MM.1S (cell line): ENCODE measurements at regions not wholly inside any gene's neighbourhood (a gene's known extent, or its start where the extent isn't known, plus 50 kb on each side); places are given as distances from the start of the nearest gene placed in this dataset.

Source experiments
- EZH2 ChIP-seq: fragments of 300-600 bp; sonication (generic); optimal IDR thresholded peaks from 2 replicates; pipeline ENCODE3; 2017; ENCODE audit warnings: low read depth, mild to moderate bottlenecking, antibody characterized with exemption, low read length, mixed read lengths
- EZH2phosphoT487 ChIP-seq: fragments of 300-600 bp; sonication (generic); IDR thresholded peaks from 2 replicates; pipeline ENCODE4 v1.6.1; 2018; ENCODE audit warnings: antibody characterized with exemption, low read length
- TF ChIP-seq, protein P1 (sequence below): fragments of 300-600 bp; sonication (generic); IDR thresholded peaks from 2 replicates; pipeline ENCODE4 v1.5.1; 2016; ENCODE audit warnings: antibody characterized with exemption, low read length, mixed read lengths

DNA sequence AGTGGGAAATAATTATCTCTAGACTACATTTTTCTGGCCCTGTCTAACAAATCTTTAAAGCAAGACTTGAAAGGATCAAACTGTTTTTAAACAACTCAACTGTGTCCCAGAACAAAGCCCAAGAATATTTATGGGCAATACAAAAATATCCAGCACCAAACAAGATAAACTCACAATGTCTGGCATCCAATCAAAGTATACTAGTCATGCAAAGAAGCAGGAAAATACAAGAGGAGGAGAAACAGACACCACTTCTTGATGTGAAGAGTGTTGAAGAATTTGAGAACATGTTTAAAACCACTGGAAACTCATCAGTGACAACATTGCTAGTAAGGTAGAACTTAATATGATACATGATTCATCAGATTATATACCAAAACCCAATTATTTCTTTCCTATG lies 66.1 kb upstream of the CDC42EP3 start:
- TF ChIP-seq, protein P1, sequence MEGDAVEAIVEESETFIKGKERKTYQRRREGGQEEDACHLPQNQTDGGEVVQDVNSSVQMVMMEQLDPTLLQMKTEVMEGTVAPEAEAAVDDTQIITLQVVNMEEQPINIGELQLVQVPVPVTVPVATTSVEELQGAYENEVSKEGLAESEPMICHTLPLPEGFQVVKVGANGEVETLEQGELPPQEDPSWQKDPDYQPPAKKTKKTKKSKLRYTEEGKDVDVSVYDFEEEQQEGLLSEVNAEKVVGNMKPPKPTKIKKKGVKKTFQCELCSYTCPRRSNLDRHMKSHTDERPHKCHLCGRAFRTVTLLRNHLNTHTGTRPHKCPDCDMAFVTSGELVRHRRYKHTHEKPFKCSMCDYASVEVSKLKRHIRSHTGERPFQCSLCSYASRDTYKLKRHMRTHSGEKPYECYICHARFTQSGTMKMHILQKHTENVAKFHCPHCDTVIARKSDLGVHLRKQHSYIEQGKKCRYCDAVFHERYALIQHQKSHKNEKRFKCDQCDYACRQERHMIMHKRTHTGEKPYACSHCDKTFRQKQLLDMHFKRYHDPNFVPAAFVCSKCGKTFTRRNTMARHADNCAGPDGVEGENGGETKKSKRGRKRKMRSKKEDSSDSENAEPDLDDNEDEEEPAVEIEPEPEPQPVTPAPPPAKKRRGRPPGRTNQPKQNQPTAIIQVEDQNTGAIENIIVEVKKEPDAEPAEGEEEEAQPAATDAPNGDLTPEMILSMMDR, result no peak
- no peak for TF ChIP-seq EZH2phosphoT487
- no peak for TF ChIP-seq EZH2
